Gastroesophageal sphincter (tissue), 4 donors: ENCODE measurements at regions not wholly inside any gene's neighbourhood (a gene's known extent, or its start where the extent isn't known, plus 50 kb on each side); places are given as distances from the start of the nearest gene placed in this dataset.
A peak's percentile ranks its signal among the peaks of the same experiment; 100 is the strongest.

Experiments used
- ATAC-seq: fragments of 150-250 bp; one replicate; pipeline ENCODE4 v1.9.1; 2016; ENCODE audit warnings: mild to moderate bottlenecking, moderate library complexity
- H3K27ac ChIP-seq, 4 donors: fragments of 200-600 bp; sonication (generic) in 3 of 4; 1 replicate in 3 of 4; 2 replicates in 1 of 4; pipeline ENCODE4 v1.5.1; 2016 to 2019
- H3K27me3 ChIP-seq: fragments of 200-600 bp; sonication (generic); one replicate; pipeline ENCODE4 v1.5.1; 2019
- H3K36me3 ChIP-seq, 2 donors: fragments of 200-600 bp; sonication (generic); one replicate each; pipeline ENCODE4 v1.5.1; 2019; ENCODE audit warnings: control low read depth in 1 of 2
- H3K4me1 ChIP-seq, 3 donors: fragments of 200-600 bp; sonication (generic); 1 replicate in 2 of 3; 2 replicates in 1 of 3; pipeline ENCODE4 v1.5.1; 2016 to 2019; ENCODE audit warnings: control low read depth in 2 of 3
- H3K4me3 ChIP-seq, 2 donors: fragments of 200-600 bp; sonication (generic); one replicate each; pipeline ENCODE4 v1.5.1; 2019; ENCODE audit warnings: mild to moderate bottlenecking in 1 of 2, moderate library complexity in 1 of 2
- H3K9me3 ChIP-seq, 3 donors: fragments of 200-600 bp; sonication (generic); one replicate each; pipeline ENCODE4 v1.5.1; 2017 to 2019; ENCODE audit warnings: control low read depth in 2 of 3
- CTCF ChIP-seq, 4 experiments: fragments of 200-600 bp in 2 of 4; fragments of 450-650 bp in 2 of 4; sonication (generic) in 1 of 4; IDR thresholded peaks; one replicate each; pipeline ENCODE4 v1.5.1; 2017 to 2019; ENCODE audit warnings: antibody characterized with exemption in 4 of 4, mild to moderate bottlenecking in 2 of 4, moderate library complexity in 2 of 4
- EP300 ChIP-seq: sonication (generic); formaldehyde crosslinking; IDR thresholded peaks from one replicate; pipeline ENCODE4 v1.6.1; 2017; ENCODE audit warnings: antibody characterized with exemption, mild to moderate bottlenecking
- POLR2A ChIP-seq, 2 donors: fragments of 450-650 bp; IDR thresholded peaks; one replicate each; pipeline ENCODE4 v1.6.1; 2017; ENCODE audit warnings: antibody characterized with exemption in 2 of 2, mild to moderate bottlenecking in 2 of 2, moderate library complexity in 1 of 2
- POLR2AphosphoS5 ChIP-seq: sonication (generic); formaldehyde crosslinking; IDR thresholded peaks from one replicate; pipeline ENCODE4 v1.6.1; 2017; ENCODE audit warnings: antibody characterized with exemption
- WGBS, 2 donors: methylation state at CpG; one replicate each; pipeline ENCODE4 v1.1.5; 2018; ENCODE audit warnings: low coverage in 1 of 2; 5-methylcytosine and 5-hydroxymethylcytosine counted together

GRCh38 chr1:61012341-61012761 is 70.0 kb upstream of the NFIA start:
- ATAC-seq, result no peak
- no peak for TF ChIP-seq EP300
- H3K36me3 ChIP-seq, result no peaks in the 10 kb centered on the region
- no peaks in the 10 kb centered on the region for H3K27me3 ChIP-seq
- 41 to 51% methylated on average over 2 of the region's 2 CpGs for WGBS, 2 donors
- no peaks in the 10 kb centered on the region for H3K9me3 ChIP-seq
- no peak overlapping the region for H3K27ac ChIP-seq
- no peak overlapping the region for H3K4me3 ChIP-seq
- H3K4me1 ChIP-seq, result peaks cover 0 to 5% (median 0%) of the 10 kb centered on the region in 3 donors

GRCh38 chr1:61011561-61012263 is 70.6 kb upstream of the NFIA start:
- no peaks in the 10 kb centered on the region for H3K36me3 ChIP-seq
- H3K4me3 ChIP-seq, result no peak overlapping the region
- H3K27me3 ChIP-seq, result no peaks in the 10 kb centered on the region
- H3K9me3 ChIP-seq, result no peaks in the 10 kb centered on the region
- no peak for ATAC-seq
- TF ChIP-seq CTCF (IDR thresholded peaks at IDR 0.05) (no peak), POLR2AphosphoS5 (no peak), EP300 (no peak), POLR2A (IDR thresholded peaks at IDR 0.05) (no peak)
- peaks cover 0 to 5% (median 0%) of the 10 kb centered on the region in 3 donors for H3K4me1 ChIP-seq
- no peak overlapping the region for H3K27ac ChIP-seq
- WGBS, 2 donors, result 73 to 78% methylated on average over 8 of the region's 11 CpGs

- Histone ChIP-seq H3K27me3 (no peaks in the 10 kb centered on the region), H3K4me1 (no peaks in the 10 kb centered on the region), H3K9me3 (no peaks in the 10 kb centered on the region), H3K27ac (no peak overlapping the region), H3K4me3 (no peak overlapping the region), H3K36me3 (no peaks in the 10 kb centered on the region)
- no peak for ATAC-seq
- TF ChIP-seq EP300, result no peak
- no peak for TF ChIP-seq POLR2AphosphoS5
- no peak for TF ChIP-seq CTCF (IDR thresholded peaks at IDR 0.05)
- TF ChIP-seq POLR2A (IDR thresholded peaks at IDR 0.05), result no peak
- 75 to 90% methylated on average over 2 to 3 of the region's 5 CpGs for WGBS, 2 donors
Observed at GRCh38 chr1:61007534-61008364, 74.6 kb upstream of the NFIA start.

GRCh38 chr1:61005614-61006580 is 76.5 kb upstream of the NFIA start:
- WGBS, 2 donors, result 78 to 100% methylated on average over 4 to 9 of the region's 9 CpGs
- Histone ChIP-seq H3K27ac (no peak overlapping the region), H3K9me3 (no peaks in the 10 kb centered on the region), H3K27me3 (no peaks in the 10 kb centered on the region), H3K4me1 (no peaks in the 10 kb centered on the region), H3K36me3 (no peaks in the 10 kb centered on the region), H3K4me3 (no peak overlapping the region)
- no peak for ATAC-seq
- no peak for TF ChIP-seq POLR2A (IDR thresholded peaks at IDR 0.05)
- TF ChIP-seq EP300, result no peak

- H3K36me3 ChIP-seq, result no peaks in the 10 kb centered on the region
- no peaks in the 10 kb centered on the region for H3K4me1 ChIP-seq
- ATAC-seq, result peak; percentile 43
- WGBS, 2 donors, result 60 to 100% methylated on average over 1 of the region's 4 CpGs
- no peak overlapping the region for H3K27ac ChIP-seq
- no peak for TF ChIP-seq CTCF (IDR thresholded peaks at IDR 0.05)
- TF ChIP-seq POLR2A (IDR thresholded peaks at IDR 0.05), result no peak
- TF ChIP-seq POLR2AphosphoS5, result no peak
- TF ChIP-seq EP300, result no peak
- H3K9me3 ChIP-seq, result no peaks in the 10 kb centered on the region
- no peaks in the 10 kb centered on the region for H3K27me3 ChIP-seq
- no peak overlapping the region for H3K4me3 ChIP-seq
Observed at GRCh38 chr1:61004262-61005003, 77.9 kb upstream of the NFIA start.
